IPS-NIHi11 (cell line): ENCODE measurements at regions not wholly inside any gene's neighbourhood (a gene's known extent, or its start where the extent isn't known, plus 50 kb on each side); places are given as distances from the start of the nearest gene placed in this dataset.
"Not testable (repeated sequence)": the region's sequence is repeated elsewhere in the genome, so short reads cannot be mapped to it uniquely, and the experiment has no call there.

Experiments
- DNase-seq: peaks from one replicate; pipeline ENCODE4 v3.0.0; 2012; ENCODE audit warnings: mixed read lengths, low spot score

DNA sequence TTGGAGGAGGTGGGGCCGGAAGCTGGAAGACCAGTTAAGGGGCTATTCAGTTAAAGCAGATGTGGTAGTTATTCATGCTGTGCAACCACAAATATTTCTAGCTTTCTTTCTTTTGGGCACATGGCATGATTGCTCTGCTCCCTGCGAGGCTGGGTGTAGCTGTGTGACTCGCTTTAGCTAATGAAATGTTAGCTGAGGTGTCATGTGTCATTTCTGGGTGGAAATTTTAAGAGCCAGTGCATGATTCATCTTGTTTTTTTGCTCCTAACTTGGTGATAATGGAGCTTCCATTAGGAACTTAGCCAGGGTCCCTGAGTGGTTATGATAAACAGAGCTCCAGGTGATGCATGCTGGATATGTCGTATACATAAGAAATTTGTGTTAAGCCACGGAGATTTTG is 300.6 kb downstream of the SATB1 start:
- DNase-seq = no peak

DNA sequence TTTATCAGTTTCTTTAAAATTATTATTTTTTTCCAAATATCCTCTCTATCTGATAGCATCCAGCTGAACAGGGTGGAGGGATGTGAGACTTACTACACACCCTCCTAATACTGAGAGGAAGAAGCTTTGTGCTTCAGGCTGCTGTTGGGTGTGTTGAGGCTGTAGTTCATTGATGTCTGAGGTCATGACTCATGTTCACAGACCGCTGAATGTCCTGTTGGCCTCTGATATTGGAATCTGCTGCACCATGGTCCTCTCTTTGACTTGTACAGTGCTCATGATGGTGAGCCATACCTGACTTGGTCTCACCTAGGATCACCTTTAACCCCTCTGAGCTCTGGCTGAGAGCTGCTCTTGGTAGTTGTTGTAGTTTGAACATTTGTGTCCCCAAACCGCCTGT is 302.9 kb downstream of the SATB1 start:
- DNase-seq = no peak

DNA sequence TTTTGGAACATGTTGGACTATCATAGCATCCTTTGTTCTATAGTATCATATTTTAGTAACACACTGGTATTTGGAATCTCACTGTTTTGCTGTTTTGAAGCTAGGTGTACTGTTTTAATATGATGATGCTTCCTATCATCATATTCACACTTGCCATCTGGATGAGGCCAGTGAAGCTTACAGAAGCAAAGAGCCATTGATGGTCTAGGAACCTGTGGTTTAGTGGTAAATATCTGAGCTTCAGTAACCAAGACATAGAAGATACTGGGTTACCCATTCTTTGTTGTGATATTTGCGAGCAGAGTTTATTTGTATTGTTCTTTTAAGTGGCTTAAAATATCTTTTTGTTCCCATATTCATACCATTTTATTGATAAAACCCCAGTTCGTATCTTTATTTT is 304.1 kb downstream of the SATB1 start:
- no peak for DNase-seq

DNA sequence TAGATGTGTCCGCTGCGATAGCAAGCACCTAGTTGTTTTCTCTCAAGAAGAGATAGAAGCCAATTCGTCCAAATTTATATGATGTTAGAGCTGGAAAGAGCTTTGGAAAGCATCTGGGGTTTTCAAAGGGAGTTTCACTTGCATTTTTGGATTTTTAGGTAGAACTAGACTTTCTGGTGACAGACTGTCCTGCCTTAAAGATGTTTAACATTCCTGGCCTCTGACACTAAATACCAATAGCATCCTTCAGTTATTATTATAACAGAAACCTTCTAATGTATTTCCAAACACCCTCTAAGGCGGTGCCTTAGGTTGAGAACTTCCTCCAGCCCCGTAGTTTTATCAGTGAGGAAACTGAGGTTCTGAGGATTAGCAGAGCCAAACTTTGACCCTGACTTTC is 305.3 kb downstream of the SATB1 start:
- no peak for DNase-seq

DNA sequence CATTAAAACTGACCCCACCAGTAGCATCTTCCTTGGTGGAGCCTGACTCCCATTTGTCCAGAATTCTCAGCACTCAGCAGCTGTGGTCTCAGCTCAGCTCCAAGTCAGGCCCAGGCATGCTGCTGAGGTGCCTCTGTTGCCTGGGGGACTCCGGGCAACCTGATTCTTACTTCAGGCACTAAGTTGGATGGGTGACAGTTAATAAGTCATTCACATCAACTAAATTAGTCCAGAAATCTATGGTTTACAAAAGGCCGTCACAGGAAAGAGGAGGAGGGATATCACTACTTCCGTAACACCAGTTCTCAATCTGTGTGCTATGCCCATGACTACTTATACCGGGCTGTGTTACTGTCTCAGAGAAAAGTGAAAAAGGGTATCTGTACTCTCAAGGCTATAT is 310.2 kb downstream of the SATB1 start:
- DNase-seq = no peak

DNA sequence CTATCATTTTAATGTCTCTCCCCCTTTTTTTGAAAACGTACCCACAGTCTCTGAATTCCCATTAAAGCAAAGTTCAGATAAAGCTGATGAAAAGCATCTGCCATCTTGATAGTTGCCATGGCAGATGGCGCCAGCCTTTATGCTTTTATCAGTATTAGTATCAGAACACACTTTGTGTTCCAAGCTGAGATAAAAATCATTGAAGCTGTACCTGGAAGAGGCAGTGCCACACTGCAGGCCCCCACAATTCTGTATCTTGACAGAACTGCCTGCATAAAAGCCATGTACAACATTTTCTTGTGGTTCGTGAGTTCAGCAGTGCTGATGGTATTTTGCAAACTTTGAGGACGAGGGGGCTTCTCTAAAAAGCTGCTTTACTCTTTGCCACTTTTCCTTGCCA is 311.7 kb downstream of the SATB1 start:
- DNase-seq = no peak

DNA sequence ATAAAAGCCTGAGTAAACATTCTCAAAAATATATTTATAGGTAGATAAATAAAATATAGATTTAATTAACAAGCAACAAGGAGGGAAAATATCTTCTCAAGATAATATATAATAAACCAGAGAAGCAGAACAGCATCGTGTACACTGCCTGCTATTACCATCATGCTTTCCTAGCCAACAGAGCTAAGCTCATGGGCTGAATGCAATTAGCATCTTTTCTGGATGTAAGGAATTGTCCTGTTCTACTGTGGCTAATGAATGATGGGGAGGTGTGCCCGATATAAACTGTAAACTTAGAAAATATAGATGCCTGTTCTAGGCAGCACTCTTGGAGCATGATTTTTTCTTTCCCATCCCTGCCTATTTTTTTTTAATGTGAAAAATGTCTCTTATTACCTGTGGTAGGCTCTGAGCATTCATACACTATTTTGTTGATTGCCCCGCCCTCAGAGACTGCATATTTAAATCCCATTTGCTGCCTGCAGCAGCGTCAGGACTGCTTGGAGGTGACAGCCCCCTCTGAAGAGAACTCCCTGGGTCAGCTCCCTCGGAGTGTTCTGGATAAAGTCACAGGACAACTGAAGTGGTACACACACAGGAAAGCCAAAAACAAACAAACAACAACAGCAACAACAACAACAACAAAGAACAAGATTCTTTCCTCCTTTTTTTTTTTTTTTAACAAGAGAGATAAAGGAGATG is 312.3 kb downstream of the SATB1 start:
- DNase-seq = no peak

DNA sequence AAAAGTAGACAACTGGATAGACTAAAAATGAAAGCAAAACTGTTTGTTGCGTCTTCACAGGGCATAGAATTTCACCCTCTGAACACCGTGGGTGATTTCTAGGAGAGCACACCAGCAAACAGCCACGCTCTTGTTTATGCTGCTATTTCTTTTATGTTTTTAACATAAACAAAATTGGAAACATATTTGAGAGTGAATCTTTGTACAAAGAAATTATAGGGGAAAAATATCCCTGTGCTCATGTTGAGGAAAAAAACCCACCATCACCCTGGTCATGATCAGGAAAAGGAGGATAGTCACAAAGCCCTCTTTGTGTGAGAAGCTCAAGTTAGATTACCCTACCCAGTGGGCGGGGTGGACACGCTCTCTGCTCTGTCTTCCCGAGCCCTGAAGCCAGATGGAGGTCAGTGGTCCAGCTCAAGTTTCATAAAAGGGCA is 313.3 kb downstream of the SATB1 start:
- DNase-seq = peak; percentile 33

DNA sequence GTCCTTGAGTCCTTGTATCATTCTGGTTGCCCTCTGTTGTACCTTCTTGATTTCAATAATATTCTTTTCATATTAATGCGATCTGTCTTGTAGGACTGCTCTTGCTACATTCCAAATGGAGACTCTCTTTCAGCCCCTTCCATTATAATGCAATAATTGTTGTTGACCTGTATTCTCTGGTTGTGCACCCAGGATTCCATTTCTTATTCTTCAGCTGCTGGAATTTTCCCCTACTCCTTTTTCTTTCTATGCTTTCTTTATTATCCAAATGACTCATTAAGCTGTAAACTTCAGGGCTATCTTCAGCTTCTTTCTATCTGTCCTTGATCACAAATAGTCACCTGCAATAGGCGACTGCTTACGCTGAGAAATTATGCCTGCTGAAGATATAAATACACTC is 321.5 kb downstream of the SATB1 start:
- no peak for DNase-seq

DNA sequence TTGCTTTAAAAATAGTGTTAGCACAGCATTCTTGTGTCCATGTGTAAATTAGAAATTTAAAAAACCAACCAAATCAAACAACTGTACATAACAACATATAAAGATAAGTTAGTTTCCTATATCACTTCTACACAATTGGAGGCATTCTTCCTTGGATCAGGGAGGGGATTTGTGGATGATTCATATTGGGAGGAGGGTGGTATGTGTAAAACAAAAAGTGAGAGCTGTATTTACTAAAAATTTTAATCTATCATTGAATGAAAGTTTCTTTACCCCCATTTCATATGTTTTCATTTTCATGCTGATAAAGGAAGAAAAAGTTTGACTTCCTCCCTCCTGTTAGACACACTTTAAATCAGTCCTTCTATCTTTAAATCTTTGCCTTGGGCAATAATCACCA is 325.0 kb downstream of the SATB1 start:
- no peak for DNase-seq

DNA sequence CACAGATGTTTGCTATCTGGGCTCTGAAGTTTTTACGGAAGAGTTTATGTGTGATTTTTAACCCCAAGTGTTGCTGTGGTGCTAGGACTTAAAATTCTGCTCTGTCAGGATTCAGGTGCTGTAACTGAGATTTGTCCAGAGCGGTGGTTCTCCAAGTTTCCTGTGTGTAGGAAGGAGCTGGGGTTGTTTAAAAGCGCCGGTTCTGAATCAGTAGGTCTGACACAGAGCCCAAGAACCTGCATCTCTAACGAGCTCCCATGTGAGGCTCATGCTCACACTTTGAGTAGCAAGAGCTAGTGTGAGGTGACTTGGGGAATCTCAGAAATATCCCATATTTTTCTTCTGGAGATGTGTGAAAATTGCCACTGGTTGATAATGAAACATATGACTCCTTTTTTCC is 325.5 kb downstream of the SATB1 start:
- no peak for DNase-seq

DNA sequence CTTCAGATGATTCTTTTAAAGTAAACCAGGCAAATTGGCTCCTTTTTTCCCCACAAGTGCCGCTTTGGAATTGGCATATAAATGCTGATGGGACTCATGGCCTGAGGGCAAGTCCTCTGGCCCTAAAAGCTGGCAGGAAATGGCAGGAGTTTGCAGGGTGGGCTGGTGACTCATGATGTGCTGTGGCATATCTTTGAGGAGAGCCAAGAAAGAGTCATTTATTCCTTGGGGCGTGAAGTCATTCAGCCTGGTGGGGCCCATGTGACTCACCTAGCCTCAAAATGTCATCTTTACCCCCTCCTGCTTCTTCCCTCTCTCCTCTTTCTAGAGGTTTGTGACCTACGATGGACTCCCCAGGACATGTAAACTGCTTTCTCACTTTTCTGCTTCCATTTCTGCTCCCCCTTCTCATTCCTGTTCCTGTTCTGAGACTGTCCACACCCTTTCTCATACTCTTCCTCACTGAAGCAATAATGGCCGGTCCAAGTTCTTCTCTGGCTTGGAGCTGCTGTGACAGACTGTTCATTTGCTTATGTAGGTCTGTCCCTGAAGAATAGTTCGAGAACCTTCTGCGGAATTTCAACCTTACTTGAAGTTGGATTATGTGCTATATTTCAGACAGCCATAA is 326.1 kb downstream of the SATB1 start:
- DNase-seq = peak; percentile 30

DNA sequence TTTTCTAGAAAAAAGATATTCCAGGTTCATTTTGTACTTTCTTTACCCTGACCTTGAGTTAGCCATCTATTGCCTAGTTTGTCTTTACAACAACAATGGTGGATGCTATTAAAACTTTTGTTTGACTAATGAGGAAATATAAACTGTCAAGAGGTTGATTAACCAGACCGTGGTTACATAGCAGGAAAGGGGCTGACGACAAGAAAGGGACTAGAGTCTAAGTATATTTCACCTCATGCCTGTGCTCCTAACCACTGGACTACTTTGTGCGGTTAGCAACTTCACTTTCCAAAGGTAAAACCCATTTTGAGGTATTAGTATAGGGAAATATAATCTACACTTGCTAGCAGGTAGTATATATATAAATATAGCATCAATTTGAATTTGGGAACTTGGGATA is 327.1 kb downstream of the SATB1 start:
- DNase-seq = no peak

DNA sequence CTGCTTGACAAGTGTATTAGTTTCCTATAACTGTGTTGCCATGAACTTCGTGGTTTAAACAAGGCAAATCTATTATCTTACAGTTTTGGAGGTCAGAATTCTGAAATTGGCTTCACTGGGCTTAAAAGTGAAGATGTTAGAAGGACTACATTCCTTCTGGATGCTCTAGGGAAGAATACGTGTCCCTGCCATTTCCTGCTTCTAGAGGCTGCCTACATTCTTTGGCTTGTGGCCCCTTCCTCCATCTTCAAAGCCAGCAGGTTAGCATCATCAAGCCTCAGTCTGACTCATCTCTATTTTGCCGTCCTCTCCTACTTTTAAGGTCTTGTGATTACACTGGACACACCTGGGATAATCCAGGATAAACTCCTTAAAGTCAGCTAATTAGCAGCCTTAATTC is 327.7 kb downstream of the SATB1 start:
- no peak for DNase-seq

DNA sequence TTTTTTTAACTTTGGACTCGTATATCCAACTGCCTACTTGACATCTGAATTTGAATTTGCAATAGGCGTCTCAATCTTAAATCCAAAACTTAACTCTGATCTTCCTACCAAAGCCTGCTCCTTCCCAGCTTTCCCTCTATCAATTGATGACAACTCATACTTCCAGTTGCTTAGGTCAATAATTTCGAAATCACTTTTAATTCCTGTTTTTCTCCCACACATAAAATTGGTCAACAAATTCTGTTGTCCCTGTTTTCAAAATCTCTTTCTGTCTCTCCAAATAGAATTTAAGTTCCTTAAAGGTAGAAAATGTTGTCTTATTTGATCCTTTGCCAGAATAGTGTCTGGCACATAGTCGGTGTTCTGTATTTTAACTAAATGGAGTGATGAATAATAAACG is 332.4 kb downstream of the SATB1 start:
- no peak for DNase-seq

DNA sequence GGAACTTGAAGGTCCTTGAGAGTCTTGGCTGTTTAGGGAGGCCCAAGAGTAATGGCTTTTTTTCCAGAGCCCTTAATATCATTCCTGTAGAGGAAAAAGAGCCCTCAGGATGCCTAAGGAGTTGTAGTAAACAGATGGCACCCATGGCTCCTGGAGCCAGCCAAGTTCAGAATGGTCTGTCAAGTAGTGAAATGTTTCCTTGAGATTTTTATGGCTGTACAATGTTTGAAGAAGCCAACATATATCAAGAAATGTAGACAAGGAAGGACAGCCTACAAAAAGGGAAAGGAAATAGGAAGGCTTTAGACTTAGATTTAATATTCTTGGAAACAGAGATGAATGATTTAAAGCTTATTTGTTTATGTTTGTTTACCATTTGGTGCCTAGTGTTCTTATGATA is 334.8 kb downstream of the SATB1 start:
- no peak for DNase-seq

DNA sequence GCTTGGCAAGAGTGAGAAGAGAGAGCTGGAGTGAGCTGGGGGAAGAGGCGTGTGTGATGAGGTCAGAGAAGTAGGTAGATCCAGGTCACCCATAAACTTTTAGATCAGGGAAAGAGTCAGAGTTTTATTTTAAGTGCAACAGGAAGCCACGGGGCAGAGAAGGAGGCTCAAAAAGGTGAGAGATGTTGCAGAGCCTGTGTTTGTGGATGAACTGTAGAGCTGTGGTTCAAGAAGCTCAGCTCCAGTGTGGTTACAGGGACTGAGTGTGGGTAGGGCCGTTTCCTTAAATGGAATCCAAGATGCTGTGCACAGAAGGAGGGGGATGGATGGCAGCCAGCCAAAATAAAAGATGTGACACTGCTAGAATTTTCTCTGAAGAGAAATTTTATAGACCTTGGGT is 337.2 kb downstream of the SATB1 start:
- no peak for DNase-seq

DNA sequence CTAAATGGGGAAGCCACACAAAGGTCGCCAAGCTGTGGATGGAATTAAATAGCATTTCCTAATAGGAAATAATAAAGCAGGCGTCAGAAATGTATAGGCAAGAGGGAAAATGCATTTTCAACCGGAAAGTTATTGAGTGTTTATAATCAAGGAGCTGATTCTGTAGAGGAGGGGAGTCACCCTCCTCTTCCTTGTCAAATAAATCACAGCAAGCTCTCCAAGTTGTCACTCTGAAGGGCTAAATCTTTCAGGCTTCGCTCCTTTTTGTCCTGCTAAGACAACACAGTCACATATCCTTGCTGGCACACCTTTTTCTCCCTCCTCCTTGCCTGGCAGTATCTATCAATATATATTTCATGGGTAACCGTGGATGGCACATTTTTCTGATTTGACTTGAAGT is 338.4 kb downstream of the SATB1 start:
- DNase-seq = no peak

DNA sequence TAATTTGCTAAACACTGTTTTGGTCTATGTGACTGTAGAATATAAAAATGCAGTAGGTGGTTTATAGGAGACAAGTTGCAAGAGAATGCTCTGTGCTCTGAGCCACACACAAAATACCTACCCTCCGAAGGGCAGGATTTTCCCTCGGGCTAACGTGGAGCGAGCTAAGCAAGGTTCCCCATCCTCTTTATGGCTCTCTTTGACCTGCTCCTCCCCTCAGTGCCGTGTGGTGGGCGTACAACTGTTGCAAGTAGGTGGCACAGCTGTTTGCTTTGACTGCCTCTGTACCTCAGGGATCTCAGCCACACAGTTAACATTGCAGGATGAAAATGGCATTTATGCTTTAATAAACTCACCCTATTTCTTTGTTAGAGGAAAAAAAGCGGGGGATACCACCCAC is 339.1 kb downstream of the SATB1 start:
- no peak for DNase-seq

DNA sequence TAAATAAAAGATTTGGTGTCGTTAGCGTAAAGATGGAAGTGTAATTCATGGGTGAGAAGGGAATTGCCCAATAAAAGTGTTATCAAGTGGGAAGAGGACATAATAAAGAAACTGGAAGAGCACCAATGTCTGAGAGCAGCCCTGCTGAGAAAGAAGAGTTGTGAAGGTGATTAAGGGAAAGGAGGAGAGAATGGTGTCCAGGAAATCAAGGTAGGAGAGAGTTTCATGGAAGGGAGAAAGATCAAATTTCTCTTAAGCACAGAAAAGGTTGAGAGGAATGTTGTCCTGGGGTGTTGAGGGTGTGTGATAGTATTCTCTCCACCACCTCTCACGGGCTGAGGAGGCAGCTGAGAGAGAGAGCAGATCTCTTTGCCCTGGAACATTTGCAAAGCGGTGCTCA is 339.7 kb downstream of the SATB1 start:
- DNase-seq = no peak

DNA sequence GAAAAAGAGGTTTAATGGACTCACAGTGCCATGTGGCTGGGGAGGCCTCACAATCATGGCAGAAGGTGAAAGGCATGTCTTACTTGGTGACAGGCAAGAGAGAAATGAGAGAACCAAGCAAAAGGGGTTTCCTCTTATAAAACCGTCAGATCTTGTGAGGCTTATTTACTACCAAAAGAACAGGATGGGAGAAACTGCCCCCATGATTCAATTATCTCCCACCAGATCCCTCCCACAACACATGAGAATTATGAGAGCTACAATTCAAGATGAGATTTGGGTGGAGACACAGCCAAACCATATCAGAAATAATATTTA is 340.8 kb upstream of the TBC1D5 start:
- DNase-seq = not testable (repeated sequence)

DNA sequence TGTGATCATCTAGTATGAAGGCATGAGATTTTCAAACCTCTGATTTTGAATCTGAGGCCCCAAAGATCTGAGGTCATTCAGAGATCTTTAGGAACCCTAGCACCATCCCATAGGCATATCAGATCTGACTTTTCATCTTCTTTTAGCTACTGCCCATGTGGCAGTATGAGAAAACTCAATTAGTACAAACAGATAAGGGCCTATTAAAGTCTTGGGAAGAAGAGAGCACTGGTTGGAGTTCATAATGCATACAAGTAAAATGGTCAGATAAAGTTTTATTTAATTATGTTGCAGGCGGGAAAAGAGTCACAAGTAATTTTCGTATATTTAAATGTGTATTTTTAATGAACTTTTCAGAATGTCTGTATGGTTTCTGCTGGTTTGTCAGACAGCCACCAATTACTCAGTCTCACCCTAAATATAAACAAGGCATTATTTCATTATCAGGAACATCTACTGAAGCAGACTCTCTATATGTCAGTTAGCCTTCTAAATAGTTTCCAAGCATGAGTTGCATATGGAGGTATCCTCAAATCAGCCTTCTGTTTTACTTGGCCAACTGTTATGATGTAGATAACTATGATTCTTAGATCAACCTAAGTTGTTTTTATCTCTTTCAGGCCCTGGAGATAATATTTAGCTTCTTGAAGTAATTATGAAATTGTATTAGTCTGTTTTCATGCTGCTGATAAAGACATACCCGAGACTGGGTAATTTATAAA is 340.3 kb upstream of the TBC1D5 start:
- no peak for DNase-seq

DNA sequence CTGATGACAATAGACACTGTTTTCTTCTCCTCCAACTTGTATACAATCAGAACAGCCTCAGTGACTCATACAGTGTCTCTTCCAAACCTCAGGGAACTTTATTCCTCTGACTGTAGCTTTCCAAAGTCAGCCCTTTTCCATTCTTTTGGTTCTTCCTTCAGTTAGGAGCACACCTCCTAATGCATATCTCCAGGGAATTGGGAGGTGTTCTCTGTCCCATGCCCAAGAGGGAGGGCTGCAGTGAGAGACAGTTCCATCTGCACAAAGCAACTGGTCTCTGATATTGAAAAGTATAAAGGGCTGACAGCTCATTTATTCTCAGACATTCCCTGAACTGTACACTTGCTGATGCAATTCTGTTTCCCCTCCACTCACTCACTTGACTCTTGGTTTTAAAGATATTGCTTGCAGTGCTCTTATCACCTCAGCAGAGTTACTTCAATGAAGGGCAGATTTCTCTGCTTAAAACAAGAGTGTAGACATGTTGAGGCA is 337.8 kb upstream of the TBC1D5 start:
- no peak for DNase-seq

DNA sequence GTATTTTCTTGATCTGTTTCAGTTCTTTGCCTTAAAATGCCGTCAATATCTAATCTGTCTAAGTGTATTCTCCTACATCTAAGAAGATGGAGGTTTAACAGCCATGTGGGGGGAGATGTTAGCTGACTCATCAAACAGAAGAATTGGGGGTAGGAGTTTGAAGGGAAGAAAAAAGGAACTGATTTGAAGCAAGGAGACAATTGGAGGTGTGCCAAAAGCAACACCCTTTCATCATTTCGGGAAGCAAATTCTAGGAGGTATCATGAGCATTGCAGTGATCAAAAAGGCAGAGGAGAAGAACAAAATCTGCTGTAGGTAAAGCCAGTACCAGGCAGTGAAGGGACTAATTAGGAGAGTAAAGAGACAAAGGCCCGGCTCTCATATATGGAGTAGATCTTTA is 337.3 kb upstream of the TBC1D5 start:
- no peak for DNase-seq
